ENCODE measurements at regions not wholly inside any gene's neighbourhood (a gene's known extent, or its start where the extent isn't known, plus 50 kb on each side); places are given as distances from the start of the nearest gene placed in this dataset.

- no peak overlapping the region for H3K4me3 ChIP-seq (ENCODE audit: low read length)
- no peak for DNase-seq (ENCODE audit: low read depth)
- TF ChIP-seq, protein P1, sequence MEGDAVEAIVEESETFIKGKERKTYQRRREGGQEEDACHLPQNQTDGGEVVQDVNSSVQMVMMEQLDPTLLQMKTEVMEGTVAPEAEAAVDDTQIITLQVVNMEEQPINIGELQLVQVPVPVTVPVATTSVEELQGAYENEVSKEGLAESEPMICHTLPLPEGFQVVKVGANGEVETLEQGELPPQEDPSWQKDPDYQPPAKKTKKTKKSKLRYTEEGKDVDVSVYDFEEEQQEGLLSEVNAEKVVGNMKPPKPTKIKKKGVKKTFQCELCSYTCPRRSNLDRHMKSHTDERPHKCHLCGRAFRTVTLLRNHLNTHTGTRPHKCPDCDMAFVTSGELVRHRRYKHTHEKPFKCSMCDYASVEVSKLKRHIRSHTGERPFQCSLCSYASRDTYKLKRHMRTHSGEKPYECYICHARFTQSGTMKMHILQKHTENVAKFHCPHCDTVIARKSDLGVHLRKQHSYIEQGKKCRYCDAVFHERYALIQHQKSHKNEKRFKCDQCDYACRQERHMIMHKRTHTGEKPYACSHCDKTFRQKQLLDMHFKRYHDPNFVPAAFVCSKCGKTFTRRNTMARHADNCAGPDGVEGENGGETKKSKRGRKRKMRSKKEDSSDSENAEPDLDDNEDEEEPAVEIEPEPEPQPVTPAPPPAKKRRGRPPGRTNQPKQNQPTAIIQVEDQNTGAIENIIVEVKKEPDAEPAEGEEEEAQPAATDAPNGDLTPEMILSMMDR (IDR thresholded peaks at IDR 0.05; ENCODE audit: insufficient read depth, low read depth, low read length, missing control alignments): no peak
Observed at GRCh38 chr1:119217309-119217828, 76.9 kb upstream of the WARS2 start.

DNA sequence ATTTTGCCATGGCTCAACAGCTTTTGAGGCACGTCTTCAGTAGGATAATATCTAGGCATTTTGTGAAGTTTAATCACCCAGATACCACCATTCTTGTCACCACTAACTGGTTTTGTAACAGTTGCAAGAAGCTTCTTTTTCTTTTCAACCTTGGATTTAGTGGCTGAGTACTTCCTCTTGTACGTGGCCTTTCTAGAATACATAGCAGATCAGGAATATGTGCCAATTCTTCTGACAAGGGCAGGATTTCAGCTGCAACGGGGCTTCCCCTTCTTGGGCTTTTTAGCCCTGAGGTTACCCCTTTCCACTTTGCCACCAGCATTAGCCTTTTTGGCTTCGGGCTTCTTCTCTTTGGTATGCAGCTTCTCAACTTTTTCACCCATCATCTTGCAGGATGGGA lies 79.3 kb upstream of the WARS2 start:
- H3K4me3 ChIP-seq (ENCODE audit: low read length): no peak overlapping the region
- TF ChIP-seq, protein P1 (IDR thresholded peaks at IDR 0.05; ENCODE audit: insufficient read depth, low read depth, low read length, missing control alignments): no peak
- no peak for DNase-seq (ENCODE audit: low read depth)

- no peak for DNase-seq (ENCODE audit: low read depth)
- H3K4me3 ChIP-seq (ENCODE audit: low read length): no peak overlapping the region
- TF ChIP-seq, protein P1 (IDR thresholded peaks at IDR 0.05; ENCODE audit: insufficient read depth, low read depth, low read length, missing control alignments): no peak
Observed at GRCh38 chr1:119220991-119221390, 80.5 kb upstream of the WARS2 start.

DNA sequence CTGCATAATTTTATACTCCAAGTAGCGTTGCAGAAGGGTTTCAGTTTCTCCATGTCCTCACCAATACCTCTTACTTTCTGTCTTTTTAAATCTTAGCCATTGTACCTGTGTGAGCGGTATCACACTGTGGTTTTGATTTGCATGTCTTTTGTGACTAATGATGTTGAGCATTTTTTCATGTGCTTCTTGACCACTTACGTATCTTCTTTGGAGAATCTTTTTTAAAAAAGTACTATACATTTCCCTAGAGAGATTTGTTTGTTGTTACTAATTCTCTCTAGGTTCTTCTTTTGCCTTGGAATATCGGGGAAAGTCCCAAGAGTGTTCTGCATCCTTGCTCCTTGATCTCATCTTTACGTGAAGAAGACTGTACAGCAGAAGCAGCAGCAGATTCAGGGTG lies 81.8 kb upstream of the WARS2 start:
- H3K4me3 ChIP-seq (ENCODE audit: low read length): no peak overlapping the region
- TF ChIP-seq, protein P1 (IDR thresholded peaks at IDR 0.05; ENCODE audit: insufficient read depth, low read depth, low read length, missing control alignments): no peak
- DNase-seq (ENCODE audit: low read depth): no peak

- no peak overlapping the region for H3K4me3 ChIP-seq (ENCODE audit: low read length)
- no peak for DNase-seq (ENCODE audit: low read depth)
- TF ChIP-seq, protein P1 (IDR thresholded peaks at IDR 0.05; ENCODE audit: insufficient read depth, low read depth, low read length, missing control alignments): no peak
Observed at GRCh38 chr1:119225265-119225664, 84.8 kb upstream of the WARS2 start.

GRCh38 chr1:119225831-119226230 lies 85.4 kb upstream of the WARS2 start:
- peak; percentile 16 for DNase-seq (ENCODE audit: low read depth)
- H3K4me3 ChIP-seq (ENCODE audit: low read length): no peak overlapping the region
- TF ChIP-seq, protein P1 (IDR thresholded peaks at IDR 0.05; ENCODE audit: insufficient read depth, low read depth, low read length, missing control alignments): peak; percentile 28

DNA sequence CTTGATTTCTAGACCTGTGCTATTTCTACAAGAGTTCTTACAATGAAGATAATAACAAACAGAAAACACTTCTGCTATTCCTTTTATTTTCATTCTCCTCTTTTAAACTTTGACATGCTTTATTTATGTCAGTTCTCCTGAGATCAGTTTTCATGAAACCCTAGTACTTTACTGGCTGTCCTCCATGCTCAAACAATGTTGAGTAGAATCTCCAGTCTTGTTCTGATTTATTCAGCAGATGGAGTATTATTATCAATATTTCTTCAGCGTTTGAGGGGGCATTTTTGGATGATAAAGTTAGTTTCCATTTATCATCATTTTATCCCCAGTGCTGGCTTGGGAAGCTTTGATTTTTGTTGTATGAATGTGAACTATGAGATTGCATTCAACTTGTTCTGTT lies 85.9 kb upstream of the WARS2 start:
- no peak for DNase-seq (ENCODE audit: low read depth)

More for the DNA sequence above, 85.9 kb upstream of the WARS2 start:
- TF ChIP-seq, protein P1 (IDR thresholded peaks at IDR 0.05; ENCODE audit: insufficient read depth, low read depth, low read length, missing control alignments): no peak
- no peak overlapping the region for H3K4me3 ChIP-seq (ENCODE audit: low read length)
